ENCODE measurements at regions not wholly inside any gene's neighbourhood (a gene's known extent, or its start where the extent isn't known, plus 50 kb on each side); places are given as distances from the start of the nearest gene placed in this dataset.
"Not testable (repeated sequence)": the region's sequence is repeated elsewhere in the genome, so short reads cannot be mapped to it uniquely, and the experiment has no call there.

DNA sequence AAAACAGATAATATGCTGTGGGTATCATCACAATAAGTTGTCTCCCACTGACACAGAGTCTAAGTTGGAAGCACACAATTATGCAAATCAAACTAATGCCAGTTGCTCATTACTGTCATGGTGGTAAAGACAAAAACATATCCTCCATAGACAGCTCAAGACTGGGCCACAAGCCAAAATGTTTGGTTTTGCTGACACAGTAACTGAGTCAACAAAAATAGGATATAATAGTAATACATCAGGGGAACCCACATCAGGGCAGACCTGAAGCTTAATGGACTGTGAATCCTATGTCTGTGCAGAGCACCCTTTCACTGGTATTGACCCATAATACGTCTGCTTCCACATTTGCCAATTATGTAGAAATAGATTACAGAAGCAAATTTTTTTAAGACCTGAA is 597.8 kb downstream of the TTLL7 start:
- ATAC-seq, DNase-seq, H3K4me1 Mint-ChIP-seq, H3K27ac Mint-ChIP-seq, H3K27me3 Mint-ChIP-seq, H3K4me3 Mint-ChIP-seq, H3K36me3 Mint-ChIP-seq, POLR2A ChIA-PET, H3K9me3 Mint-ChIP-seq: not testable (repeated sequence)

DNA sequence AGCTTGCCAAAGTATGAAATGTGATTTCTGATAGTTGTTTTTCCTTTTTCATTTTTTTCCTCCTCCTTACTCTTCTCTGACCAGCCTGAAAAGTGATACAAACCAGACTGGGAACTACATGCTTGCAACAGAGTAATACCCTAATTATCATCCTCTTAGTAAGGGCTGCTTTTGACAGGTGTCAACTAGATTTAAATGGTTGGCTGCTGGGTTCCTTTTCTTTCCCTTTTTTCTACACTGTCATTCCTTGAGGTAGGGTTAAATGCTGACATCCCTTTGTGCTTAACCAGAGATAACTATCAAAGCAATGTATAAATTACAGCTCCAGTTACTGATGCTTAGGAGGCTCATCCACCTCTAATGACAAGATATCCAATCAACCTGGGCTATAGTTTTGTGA is 598.8 kb downstream of the TTLL7 start:
- H3K27me3 Mint-ChIP-seq, H3K4me1 Mint-ChIP-seq, H3K36me3 Mint-ChIP-seq, ATAC-seq, DNase-seq, H3K27ac Mint-ChIP-seq, POLR2A ChIA-PET, H3K9me3 Mint-ChIP-seq, H3K4me3 Mint-ChIP-seq: not testable (repeated sequence)

DNA sequence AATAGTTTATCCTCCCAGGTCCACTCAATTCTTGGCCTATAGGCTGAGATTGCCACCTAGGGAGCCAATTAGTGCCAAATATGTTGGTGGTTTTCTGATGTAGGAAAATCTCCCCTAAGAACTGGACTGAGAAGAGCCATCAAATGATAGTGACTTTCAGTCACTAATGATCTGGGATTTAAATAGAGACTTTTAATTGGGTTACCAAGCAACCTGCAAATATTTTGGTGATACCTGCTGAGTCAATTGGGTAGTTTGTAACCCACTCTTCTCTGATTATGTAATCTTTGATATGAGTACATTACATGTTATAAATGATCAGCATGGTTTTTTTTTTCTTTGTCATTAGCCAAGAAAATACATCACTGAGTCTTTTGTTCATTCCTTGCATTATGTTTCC is 600.8 kb downstream of the TTLL7 start:
- H3K4me1 Mint-ChIP-seq, H3K4me3 Mint-ChIP-seq, H3K9me3 Mint-ChIP-seq, ATAC-seq, DNase-seq, H3K36me3 Mint-ChIP-seq, POLR2A ChIA-PET, H3K27ac Mint-ChIP-seq, H3K27me3 Mint-ChIP-seq: not testable (repeated sequence)

DNA sequence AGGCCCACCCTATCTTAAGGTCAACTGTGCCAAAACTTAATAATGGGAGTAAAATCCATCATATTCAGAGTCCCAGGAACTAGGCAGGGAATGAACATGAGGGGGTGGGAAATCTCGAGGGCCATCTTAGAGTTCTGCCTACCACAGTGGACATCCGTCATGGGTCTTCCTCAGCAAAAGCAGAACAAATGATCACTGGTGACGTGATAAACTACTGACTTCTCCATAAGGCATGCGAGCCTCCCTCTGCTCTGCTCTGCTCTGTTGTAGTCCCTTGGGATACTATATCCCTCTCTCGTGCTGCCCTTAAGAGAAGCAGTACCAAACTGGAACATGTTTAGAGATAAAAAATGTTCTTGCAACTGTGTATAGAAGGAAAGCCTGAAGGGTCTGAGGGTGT is 603.8 kb downstream of the TTLL7 start:
- H3K27me3 Mint-ChIP-seq, H3K9me3 Mint-ChIP-seq, DNase-seq, H3K4me1 Mint-ChIP-seq, ATAC-seq, POLR2A ChIA-PET, H3K4me3 Mint-ChIP-seq, H3K27ac Mint-ChIP-seq, H3K36me3 Mint-ChIP-seq: not testable (repeated sequence)

DNA sequence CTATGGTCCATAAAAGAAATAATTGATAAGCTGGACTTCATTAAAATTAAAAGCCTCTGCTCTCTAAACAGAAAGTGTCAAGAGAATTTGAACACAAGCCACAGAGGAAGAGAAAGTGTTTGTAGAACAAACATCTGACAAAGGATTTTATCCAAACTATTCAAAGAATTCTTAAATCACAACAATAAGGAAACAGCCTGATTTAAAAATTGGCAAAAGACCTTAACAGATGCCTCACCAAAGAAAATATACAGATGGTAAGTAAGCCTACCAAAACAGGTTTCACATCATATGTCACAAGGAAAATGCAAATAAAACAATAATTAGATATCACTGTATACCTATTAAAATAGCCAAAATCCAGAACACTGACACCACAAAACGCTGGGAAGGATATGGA is 612.0 kb downstream of the TTLL7 start:
- peaks cover 0 to 33% (median 7%) of the 10 kb centered on the region in 9 donors for H3K9me3 Mint-ChIP-seq
- H3K27me3 Mint-ChIP-seq, DNase-seq, H3K36me3 Mint-ChIP-seq, H3K4me3 Mint-ChIP-seq, H3K27ac Mint-ChIP-seq, POLR2A ChIA-PET, ATAC-seq, H3K4me1 Mint-ChIP-seq: not testable (repeated sequence)

DNA sequence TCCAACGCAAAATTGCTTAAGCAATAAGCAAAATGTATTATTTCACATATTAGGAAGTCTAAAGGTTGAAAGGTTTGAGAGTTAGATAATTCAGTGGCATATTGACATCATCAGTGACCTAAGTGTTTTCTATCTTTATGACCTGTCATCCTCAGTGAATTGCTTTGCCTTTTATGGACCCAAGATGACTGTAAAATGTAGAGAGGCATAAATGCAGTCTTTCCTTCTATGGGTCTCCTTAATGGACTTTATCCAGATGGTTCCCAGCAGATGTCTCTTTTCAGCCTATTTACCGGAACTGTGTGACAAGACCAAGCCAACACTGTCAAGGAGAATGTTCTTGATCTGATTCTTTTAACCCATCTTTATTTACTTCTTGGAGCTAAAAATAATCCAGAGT is 615.8 kb downstream of the TTLL7 start:
- Mint-ChIP-seq H3K9me3 (peaks cover 0 to 44% (median 7%) of the 10 kb centered on the region in 9 donors), H3K36me3 (peaks cover 0 to 17% (median 11%) of the 10 kb centered on the region in 3 donors)
- H3K4me1 Mint-ChIP-seq, ATAC-seq, POLR2A ChIA-PET, DNase-seq, H3K27me3 Mint-ChIP-seq, H3K4me3 Mint-ChIP-seq, H3K27ac Mint-ChIP-seq: not testable (repeated sequence)

DNA sequence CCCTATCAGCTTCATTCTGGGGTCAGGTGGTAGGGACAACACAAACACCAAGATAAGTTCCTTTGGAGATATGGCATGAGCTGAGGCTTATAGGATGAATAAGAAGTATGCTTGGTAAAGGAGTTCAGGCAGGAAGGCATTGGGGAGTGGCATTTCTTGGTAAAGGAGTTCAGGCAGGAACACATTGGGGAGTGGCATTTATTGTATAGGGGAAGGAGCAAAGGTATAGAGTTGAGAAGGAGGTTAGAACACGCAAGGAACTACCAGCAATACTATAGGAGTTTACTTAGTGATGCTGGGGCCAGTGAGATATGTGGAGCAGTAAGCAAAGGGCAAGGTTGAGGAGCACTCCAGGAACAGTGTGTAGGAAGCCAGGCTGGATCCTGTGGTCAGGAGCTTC is 625.9 kb downstream of the TTLL7 start:
- POLR2A ChIA-PET, H3K36me3 Mint-ChIP-seq, H3K4me3 Mint-ChIP-seq, H3K27ac Mint-ChIP-seq, DNase-seq, H3K27me3 Mint-ChIP-seq, H3K4me1 Mint-ChIP-seq, ATAC-seq: not testable (repeated sequence)
- peaks cover 0 to 15% (median 5%) of the 10 kb centered on the region in 9 donors for H3K9me3 Mint-ChIP-seq

DNA sequence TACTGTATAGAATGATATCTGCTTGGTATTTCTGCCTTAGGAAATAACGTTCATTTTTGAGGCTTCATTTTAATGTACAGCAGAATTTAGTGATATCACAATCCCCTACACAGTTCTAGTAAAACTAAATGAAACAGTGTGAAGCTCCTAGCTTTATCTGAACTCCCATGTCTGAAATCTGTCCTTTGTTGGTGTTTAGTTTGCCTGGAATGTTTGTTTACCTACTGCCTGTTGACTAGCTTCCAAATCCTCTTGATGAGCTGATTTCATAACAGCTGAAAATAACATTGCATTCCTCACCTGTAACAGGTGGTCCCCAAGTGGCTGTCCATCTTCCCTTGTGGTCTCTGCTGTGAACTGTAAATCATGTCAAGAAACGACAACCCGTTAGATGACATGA is 629.1 kb downstream of the TTLL7 start:
- H3K27me3 Mint-ChIP-seq, H3K4me1 Mint-ChIP-seq, H3K36me3 Mint-ChIP-seq, H3K4me3 Mint-ChIP-seq, ATAC-seq, POLR2A ChIA-PET, H3K27ac Mint-ChIP-seq, DNase-seq: not testable (repeated sequence)
- H3K9me3 Mint-ChIP-seq, result peaks cover 0 to 15% (median 4%) of the 10 kb centered on the region in 9 donors

DNA sequence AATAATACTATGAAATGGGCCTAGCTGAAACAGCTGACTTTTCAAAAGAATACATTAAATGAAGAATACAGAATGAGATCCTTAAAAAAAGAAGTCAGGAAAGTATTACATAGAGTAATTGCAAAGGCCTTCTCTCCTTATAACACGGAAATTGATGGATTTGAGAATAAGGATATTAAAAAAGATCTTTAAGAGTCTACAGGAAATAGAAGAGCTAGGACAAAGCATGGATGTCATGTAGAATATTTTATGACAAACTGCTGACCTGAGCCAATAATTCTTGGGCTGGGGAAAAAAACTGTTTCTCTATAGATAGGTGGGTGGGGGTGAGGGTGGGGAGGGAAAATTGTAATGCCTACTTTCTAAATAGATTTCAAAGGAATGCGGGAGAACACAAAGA is 633.6 kb downstream of the TTLL7 start:
- H3K4me3 Mint-ChIP-seq, DNase-seq, H3K36me3 Mint-ChIP-seq, ATAC-seq, H3K27me3 Mint-ChIP-seq, H3K9me3 Mint-ChIP-seq, H3K4me1 Mint-ChIP-seq, H3K27ac Mint-ChIP-seq, POLR2A ChIA-PET: not testable (repeated sequence)

DNA sequence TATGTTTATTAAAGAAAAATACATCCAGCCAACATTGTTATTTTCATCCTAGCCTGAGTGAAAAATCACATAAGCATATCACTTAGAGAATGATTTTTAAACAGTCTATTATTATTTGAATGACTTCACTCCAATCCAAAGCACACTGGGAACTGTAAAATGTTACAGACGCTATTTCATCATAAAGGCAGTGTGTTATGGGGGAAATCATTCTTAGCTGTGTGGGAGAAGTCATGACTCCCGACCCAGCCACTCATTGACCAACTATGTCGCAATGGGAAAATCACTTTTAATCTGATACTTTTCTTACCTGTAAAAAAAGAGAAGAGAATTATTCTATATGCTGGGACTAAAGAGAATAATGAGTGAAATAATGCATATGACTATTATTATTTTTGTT is 653.6 kb downstream of the TTLL7 start:
- POLR2A ChIA-PET, H3K27ac Mint-ChIP-seq, H3K4me3 Mint-ChIP-seq, H3K36me3 Mint-ChIP-seq, H3K9me3 Mint-ChIP-seq, H3K4me1 Mint-ChIP-seq, H3K27me3 Mint-ChIP-seq, ATAC-seq, DNase-seq: not testable (repeated sequence)

DNA sequence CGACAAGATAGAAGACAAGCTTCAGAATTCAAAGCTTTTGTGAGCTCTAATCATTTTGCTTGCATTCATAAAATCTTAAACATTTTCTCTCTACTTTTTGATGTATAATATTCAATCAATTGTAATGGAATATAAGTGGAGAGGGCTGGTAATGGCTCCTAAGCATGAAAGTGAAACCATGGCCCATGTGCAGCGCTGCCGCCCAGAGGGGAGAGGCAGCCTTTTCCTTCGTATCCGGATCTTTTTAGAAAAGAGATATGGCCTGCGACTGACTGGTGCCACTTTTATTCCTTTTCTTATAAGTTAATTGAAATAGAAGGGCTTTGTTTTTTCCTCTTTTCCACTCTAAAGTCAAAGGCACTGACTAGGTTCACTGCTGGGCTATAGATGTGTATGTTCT is 655.2 kb downstream of the TTLL7 start:
- H3K27ac Mint-ChIP-seq, result not testable (repeated sequence)

DNA sequence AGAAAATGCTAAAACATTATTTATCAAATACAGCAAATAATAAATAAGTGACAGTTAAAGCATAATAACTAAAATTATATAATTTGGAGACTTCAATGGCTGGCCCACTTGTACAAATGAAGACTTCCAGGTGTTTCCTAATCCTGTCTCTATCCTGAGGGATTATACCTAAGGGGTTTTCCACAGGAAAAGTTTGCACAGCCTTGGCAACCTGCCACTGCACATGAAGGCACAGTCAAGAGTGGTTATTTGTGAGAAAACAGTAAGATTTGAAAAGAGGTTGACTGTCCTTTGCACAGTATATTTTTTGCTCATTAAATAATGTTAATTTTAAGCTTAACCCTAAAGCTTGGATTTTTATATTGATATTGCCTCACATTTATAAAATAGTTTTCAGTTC is 655.9 kb downstream of the TTLL7 start:
- DNase-seq, H3K27me3 Mint-ChIP-seq, POLR2A ChIA-PET, H3K9me3 Mint-ChIP-seq, H3K36me3 Mint-ChIP-seq, ATAC-seq, H3K4me1 Mint-ChIP-seq, H3K27ac Mint-ChIP-seq, H3K4me3 Mint-ChIP-seq: not testable (repeated sequence)

More for the DNA sequence above, 655.2 kb downstream of the TTLL7 start:
- POLR2A ChIA-PET, H3K36me3 Mint-ChIP-seq, ATAC-seq, H3K4me3 Mint-ChIP-seq, H3K27me3 Mint-ChIP-seq, H3K4me1 Mint-ChIP-seq, H3K9me3 Mint-ChIP-seq, DNase-seq: not testable (repeated sequence)

DNA sequence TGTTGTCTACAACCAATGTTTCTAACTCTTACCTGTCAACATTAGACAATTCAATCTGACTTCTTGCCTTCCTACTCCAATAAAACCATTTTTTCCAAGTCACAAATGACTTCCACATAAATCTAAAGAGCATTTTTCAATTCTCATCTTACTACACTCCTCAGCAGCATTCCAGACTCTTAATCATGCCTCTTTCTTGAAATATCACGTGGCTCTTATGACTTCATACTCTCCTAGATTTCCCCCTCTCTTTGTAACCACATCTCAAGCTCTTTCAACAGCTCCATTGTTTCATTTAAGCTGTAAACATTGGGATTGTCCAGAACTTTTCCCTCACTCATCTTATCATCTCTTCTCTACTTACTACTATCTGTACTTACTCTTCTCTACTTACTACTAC is 666.6 kb downstream of the TTLL7 start:
- H3K9me3 Mint-ChIP-seq, ATAC-seq, H3K27me3 Mint-ChIP-seq, DNase-seq, H3K4me1 Mint-ChIP-seq, H3K4me3 Mint-ChIP-seq, H3K36me3 Mint-ChIP-seq, POLR2A ChIA-PET: not testable (repeated sequence)
- peak overlapping the region in 1 of 10 donors; percentile 48 for H3K27ac Mint-ChIP-seq

DNA sequence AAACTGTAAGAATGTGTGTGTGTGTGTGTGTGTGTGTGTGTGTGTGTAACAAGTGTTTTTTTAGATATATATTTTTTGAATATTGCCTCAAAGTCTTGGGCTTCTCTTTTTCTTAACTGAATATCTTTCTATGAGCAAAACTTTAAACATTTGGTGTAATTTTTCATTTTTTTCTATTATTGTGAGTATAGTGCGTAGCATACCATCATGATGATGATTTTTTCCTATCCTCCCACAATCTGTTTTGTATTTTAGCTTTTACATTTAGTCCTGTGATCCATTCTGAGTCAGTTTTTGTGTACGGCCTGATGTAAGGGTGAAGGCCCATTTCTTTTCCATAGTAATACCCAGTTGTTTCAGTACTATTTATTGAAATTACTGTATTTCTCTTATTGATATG is 680.6 kb downstream of the TTLL7 start:
- Mint-ChIP-seq H3K4me1 (no peaks in the 10 kb centered on the region), H3K27me3 (no peaks in the 10 kb centered on the region), H3K36me3 (no peaks in the 10 kb centered on the region), H3K27ac (no peak overlapping the region), H3K4me3 (no peak overlapping the region), H3K9me3 (peaks cover 0 to 3% (median 0%) of the 10 kb centered on the region in 9 donors)
- no peak for DNase-seq
- no peak for ATAC-seq
- POLR2A ChIA-PET, result no interaction called here

DNA sequence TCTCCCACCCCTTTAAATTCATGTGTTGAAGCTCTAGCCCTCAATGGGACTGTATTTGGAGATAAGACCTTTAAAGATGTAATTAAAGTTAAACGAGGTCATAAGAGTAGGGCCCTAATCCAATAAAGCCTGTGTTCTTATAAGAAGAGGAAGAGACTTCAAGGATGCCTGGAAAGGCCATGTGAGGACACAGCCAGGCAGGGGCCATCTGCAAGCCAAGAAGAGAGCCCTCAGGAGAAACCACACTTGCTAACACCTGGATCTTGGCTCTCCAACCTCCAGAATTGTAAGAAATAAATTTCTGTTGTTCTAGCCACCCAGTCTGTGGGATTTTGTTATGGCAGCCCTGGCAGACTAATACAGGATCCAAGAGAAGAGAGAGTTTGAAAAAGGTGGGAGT is 683.5 kb downstream of the TTLL7 start:
- H3K4me3 Mint-ChIP-seq, H3K9me3 Mint-ChIP-seq, POLR2A ChIA-PET, H3K36me3 Mint-ChIP-seq, DNase-seq, H3K27me3 Mint-ChIP-seq, H3K4me1 Mint-ChIP-seq, ATAC-seq: not testable (repeated sequence)
- H3K27ac Mint-ChIP-seq, result peak overlapping the region in 1 of 10 donors; percentile 50
